ENCODE measurements at regions not wholly inside any gene's neighbourhood (a gene's known extent, or its start where the extent isn't known, plus 50 kb on each side); places are given as distances from the start of the nearest gene placed in this dataset.

DNA sequence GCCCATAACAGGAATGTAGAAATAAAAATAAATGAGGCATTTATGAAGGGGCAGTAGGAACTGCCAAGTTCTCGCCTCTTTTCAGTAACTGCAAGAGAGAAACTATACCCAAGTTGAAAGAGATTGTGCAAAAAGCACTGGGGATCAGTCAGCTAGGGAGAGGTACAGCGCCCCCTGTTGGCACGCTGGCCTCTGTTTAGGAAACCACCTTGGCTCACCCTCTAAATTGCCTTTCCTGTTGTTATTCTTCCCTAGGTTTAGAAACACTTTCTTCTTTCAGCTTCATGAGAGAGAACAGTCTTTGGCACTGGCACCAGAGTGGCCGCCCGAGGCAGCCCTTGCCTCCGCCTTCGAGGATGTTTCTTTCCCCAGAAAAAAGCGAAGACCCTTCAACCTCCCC is 348.5 kb downstream of the MID1IP1 start:
- Histone ChIP-seq H3K4me1 (peaks cover 0 to 5% (median 0%) of the 10 kb centered on the region in 4 donors), H3K9me3 (no peaks in the 10 kb centered on the region), H3K4me3 (no peak overlapping the region), H3K27ac (no peak overlapping the region), H3K36me3 (no peaks in the 10 kb centered on the region), H3K27me3 (no peaks in the 10 kb centered on the region)
- TF ChIP-seq EP300 (IDR thresholded peaks at IDR 0.05), result no peak
- TF ChIP-seq, protein P1, sequence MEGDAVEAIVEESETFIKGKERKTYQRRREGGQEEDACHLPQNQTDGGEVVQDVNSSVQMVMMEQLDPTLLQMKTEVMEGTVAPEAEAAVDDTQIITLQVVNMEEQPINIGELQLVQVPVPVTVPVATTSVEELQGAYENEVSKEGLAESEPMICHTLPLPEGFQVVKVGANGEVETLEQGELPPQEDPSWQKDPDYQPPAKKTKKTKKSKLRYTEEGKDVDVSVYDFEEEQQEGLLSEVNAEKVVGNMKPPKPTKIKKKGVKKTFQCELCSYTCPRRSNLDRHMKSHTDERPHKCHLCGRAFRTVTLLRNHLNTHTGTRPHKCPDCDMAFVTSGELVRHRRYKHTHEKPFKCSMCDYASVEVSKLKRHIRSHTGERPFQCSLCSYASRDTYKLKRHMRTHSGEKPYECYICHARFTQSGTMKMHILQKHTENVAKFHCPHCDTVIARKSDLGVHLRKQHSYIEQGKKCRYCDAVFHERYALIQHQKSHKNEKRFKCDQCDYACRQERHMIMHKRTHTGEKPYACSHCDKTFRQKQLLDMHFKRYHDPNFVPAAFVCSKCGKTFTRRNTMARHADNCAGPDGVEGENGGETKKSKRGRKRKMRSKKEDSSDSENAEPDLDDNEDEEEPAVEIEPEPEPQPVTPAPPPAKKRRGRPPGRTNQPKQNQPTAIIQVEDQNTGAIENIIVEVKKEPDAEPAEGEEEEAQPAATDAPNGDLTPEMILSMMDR (IDR thresholded peaks at IDR 0.05), result peak; percentile 53 to 69 (median 63)
- 13 to 17% methylated on average over 8 of the region's 8 CpGs for WGBS, 2 donors
- peak; percentile 62 to 83 for DNase-seq (ENCODE audit: low spot score in 2 of 2)

DNA sequence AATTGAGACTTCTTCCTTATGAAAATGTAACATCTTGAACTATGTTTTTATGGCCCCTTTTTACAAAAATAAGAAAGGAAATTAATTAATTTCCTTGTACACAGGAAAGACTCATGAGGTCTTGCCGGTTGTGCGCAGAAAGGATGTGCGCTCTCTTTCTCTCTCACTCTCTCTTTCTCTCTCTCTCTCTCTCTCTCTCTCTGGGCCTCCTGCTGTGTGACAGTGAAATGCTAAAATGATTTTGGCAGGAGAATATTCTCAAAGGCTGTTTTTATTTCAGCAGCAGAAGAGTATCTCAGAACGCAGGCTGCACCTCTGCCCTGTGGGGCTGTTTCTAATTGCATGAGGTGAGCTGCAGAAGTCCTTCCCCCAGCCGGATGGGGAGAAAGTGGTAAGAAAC is 349.0 kb downstream of the MID1IP1 start:
- TF ChIP-seq EP300 (IDR thresholded peaks at IDR 0.05) (no peak), POLR2A (IDR thresholded peaks at IDR 0.05) (no peak)
- TF ChIP-seq, protein P1 (IDR thresholded peaks at IDR 0.05), result no peak
- H3K27ac ChIP-seq, result no peak overlapping the region
- peaks cover 0 to 5% (median 0%) of the 10 kb centered on the region in 4 donors for H3K4me1 ChIP-seq
- no peaks in the 10 kb centered on the region for H3K9me3 ChIP-seq
- DNase-seq (ENCODE audit: low spot score in 2 of 2), result no peak
- no peaks in the 10 kb centered on the region for H3K36me3 ChIP-seq
- no peak overlapping the region for H3K4me3 ChIP-seq
- H3K27me3 ChIP-seq, result no peaks in the 10 kb centered on the region
- whole genome bisulfite sequencing, 2 donors, result 82 to 84% methylated on average over 5 of the region's 5 CpGs

DNA sequence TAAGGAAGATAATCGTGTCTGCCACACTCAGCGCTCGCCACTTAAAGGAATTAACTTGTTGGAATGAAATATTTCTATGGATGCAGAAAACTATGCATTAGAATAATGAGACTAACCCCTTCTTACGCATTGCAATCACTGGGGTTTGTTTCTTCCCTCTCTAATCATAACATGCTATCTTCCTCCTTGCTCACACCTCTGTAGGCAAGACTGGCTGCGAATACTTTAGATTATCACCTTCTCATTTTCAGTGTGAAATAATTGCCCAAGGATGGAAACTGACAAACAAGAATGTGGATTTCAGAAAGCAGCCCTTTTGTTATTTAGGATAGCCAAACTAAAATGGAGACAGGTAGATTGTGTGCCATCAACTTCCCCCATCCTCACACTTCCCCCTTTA is 349.4 kb downstream of the MID1IP1 start:
- no peak overlapping the region for H3K4me3 ChIP-seq
- H3K27me3 ChIP-seq, result no peaks in the 10 kb centered on the region
- H3K27ac ChIP-seq, result no peak overlapping the region
- peaks cover 0 to 5% (median 0%) of the 10 kb centered on the region in 4 donors for H3K4me1 ChIP-seq
- 73 to 83% methylated on average over 5 of the region's 5 CpGs for WGBS, 2 donors
- TF ChIP-seq EP300 (IDR thresholded peaks at IDR 0.05), result no peak
- TF ChIP-seq POLR2A (IDR thresholded peaks at IDR 0.05), result no peak
- TF ChIP-seq, protein P1 (IDR thresholded peaks at IDR 0.05), result no peak
- no peaks in the 10 kb centered on the region for H3K36me3 ChIP-seq
- no peaks in the 10 kb centered on the region for H3K9me3 ChIP-seq
- DNase-seq (ENCODE audit: low spot score in 2 of 2), result no peak

DNA sequence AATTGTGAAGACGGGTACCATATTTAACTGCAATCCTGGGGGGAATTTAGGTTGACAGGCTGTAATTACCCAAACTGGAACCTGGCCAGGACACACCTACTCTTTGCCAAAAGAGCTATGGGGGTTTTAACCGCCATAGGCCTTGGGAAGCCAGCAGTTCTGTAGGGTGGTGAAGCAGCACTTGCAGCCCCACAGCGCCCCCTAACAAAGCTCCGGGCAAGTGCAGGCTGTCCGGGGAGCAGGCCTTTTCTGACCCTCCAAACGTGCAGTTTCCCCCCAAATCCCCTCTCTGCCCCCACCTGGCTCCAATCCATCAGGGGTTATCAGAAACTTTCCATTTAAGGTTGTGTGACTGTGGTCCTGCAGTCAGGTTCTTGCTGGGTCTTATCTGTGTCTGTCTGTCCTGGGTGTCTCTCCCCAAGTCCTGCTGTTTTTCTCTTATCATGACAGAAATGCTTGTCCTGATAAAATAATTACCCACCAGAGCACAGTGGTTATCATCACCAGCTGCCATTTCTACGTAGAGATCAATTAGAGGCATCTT is 350.9 kb downstream of the MID1IP1 start:
- Histone ChIP-seq H3K9me3 (no peaks in the 10 kb centered on the region), H3K36me3 (no peaks in the 10 kb centered on the region), H3K27ac (no peak overlapping the region), H3K4me1 (peaks cover 0 to 5% (median 0%) of the 10 kb centered on the region in 4 donors), H3K27me3 (peaks cover 0 to 2% of the 10 kb centered on the region in 2 donors), H3K4me3 (no peak overlapping the region)
- DNase-seq (ENCODE audit: low spot score in 2 of 2), result no peak
- no peak for TF ChIP-seq EP300 (IDR thresholded peaks at IDR 0.05)
- TF ChIP-seq, protein P1 (IDR thresholded peaks at IDR 0.05), result peak in 4 of 5 experiments; percentile 13 to 29 (median 16)
- WGBS, 2 donors, result 35 to 61% methylated on average over 5 to 7 of the region's 7 CpGs

DNA sequence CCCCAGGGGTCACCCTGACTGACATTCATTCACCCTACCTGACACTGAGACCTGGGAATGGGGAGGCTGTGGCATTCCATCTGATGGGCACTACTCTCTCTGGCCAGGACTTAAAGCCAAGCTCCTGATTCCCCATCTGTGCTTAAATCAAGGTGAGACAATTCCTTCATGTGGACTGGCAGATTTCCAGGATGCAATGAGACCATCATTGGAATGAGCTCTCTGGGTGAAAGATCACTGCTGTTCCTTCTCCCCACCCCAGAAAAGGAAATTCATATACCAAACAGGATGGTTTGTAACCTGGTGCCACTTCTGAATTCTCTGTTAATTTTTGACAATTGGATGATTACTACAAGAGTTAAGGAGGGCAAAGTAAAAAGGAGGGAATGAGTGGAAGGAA is 354.8 kb downstream of the MID1IP1 start:
- DNase-seq (ENCODE audit: low spot score in 2 of 2), result no peak
- no peak overlapping the region for H3K27ac ChIP-seq
- no peaks in the 10 kb centered on the region for H3K4me1 ChIP-seq
- H3K27me3 ChIP-seq, result peaks cover 0 to 2% of the 10 kb centered on the region in 2 donors
- no peak overlapping the region for H3K4me3 ChIP-seq
- H3K36me3 ChIP-seq, result no peaks in the 10 kb centered on the region
- TF ChIP-seq, protein P1 (IDR thresholded peaks at IDR 0.05), result no peak
- TF ChIP-seq EP300 (IDR thresholded peaks at IDR 0.05) (no peak), POLR2A (IDR thresholded peaks at IDR 0.05) (no peak)
- H3K9me3 ChIP-seq, result no peaks in the 10 kb centered on the region
